ENCODE measurements at regions not wholly inside any gene's neighbourhood (a gene's known extent, or its start where the extent isn't known, plus 50 kb on each side); places are given as distances from the start of the nearest gene placed in this dataset.

DNA sequence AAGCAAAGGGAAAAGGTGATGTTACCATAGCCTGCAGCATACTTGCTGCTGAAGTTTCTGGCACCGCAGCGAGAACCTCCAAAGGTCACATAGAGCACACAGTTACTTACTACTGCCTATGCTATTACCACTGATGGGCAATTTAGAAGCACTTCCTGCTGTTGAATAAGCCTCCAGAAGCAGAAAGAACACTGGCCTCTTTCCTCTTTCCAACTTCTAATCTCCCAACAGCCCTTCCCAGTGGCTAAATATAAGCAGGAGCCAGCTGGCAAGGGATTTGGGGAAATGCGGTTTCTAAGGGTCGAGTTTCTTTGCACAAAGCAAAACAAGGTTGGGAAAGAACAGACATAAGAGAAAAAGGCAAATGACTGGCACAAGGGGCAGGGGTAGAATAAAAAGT, 669.2 kb upstream of the ACO1 start:
- H2BK15ac ChIP-seq (ENCODE audit: low read depth, low read length), result no peak overlapping the region
- H3K36me3 ChIP-seq (ENCODE audit: control insufficient read depth, insufficient read depth, low read length), result no peaks in the 10 kb centered on the region
- intact Hi-C loops (cut with micrococcal nuclease) (no loop called here), dilution Hi-C loops (cut with HindIII; ENCODE audit: low sequenced_read_pairs, unreplicated experiment) (no loop called here), in situ Hi-C loops (cut with MboI; ENCODE audit: low sequenced_read_pairs) (no loop called here)
- no peaks in the 10 kb centered on the region for H4K20me1 ChIP-seq (ENCODE audit: insufficient read depth, low read length)
- DNase-seq (no peak), ATAC-seq (ENCODE audit: low read depth) (no peak)
- no peaks in the 10 kb centered on the region for H3K9me1 ChIP-seq (ENCODE audit: insufficient read depth, low read length)
- no peak overlapping the region for H3K56ac ChIP-seq (ENCODE audit: extremely low read depth, insufficient read depth, low read length)
- no CpG with 5 or more reads among the region's 4 CpGs for WGBS, 2 experiments (ENCODE audit: extremely low coverage in 2 of 2, insufficient read length in 1 of 2)
- H4K5ac ChIP-seq (ENCODE audit: low read depth, low read length), result no peak overlapping the region
- no peak overlapping the region for H2AFZ ChIP-seq (replicated peaks; ENCODE audit: low read length, poor library complexity)
- BruUV-seq (replicated peaks), result no TSS peak
- H3K9me3 ChIP-seq (ENCODE audit: control insufficient read depth, insufficient read depth, low read length), result 0 out of 2 replicates have a peak, but pooled peaks cover 2% of the 10 kb centered on the region
- H3K27me3 ChIP-seq (ENCODE audit: control insufficient read depth, insufficient read depth, low read length), result no peaks in the 10 kb centered on the region
- no peak overlapping the region for H3K14ac ChIP-seq (replicated peaks; ENCODE audit: low read depth, low read length)
- no peak overlapping the region for H2BK120ac ChIP-seq (ENCODE audit: low read depth, low read length)
- CTCF ChIA-PET, result no interaction called here
- POLR2A ChIA-PET (ENCODE audit: unreplicated experiment), result no interaction called here
- H3K4me2 ChIP-seq (ENCODE audit: low read depth, low read length), result no peak overlapping the region
- no peak overlapping the region for H3K27ac ChIP-seq (ENCODE audit: insufficient read depth, low read length)
- H2AK5ac ChIP-seq (ENCODE audit: low read depth, low read length), result no peak overlapping the region
- H3K4me3 ChIP-seq (ENCODE audit: insufficient read depth, low read depth, low read length), result no peak overlapping the region
- H3K9ac ChIP-seq (ENCODE audit: low read depth, low read length), result no peak overlapping the region
- H3K79me1 ChIP-seq (ENCODE audit: low read depth in 1 of 2, low read length in 2 of 2), result no peaks in the 10 kb centered on the region
- no peak overlapping the region for H2AK9ac ChIP-seq (replicated peaks; ENCODE audit: low read depth, low read length, poor library complexity)
- no peak overlapping the region for H3K4ac ChIP-seq (ENCODE audit: low read depth, low read length)
- H2BK5ac ChIP-seq (ENCODE audit: low read depth, low read length, poor library complexity, severe bottlenecking), result no peak overlapping the region
- H3K4me1 ChIP-seq (ENCODE audit: control insufficient read depth, insufficient read depth, low read length), result no peaks in the 10 kb centered on the region
- no peak overlapping the region for H3K23ac ChIP-seq (ENCODE audit: low read depth, low read length)
- no peak overlapping the region for H4K8ac ChIP-seq (ENCODE audit: low read depth in 2 of 2, low read length in 2 of 2)
- no peak overlapping the region for H3K18ac ChIP-seq (ENCODE audit: low read depth, low read length)
- no peak overlapping the region for H2BK20ac ChIP-seq (ENCODE audit: low read depth, low read length)
- no peak overlapping the region for H4K91ac ChIP-seq (ENCODE audit: insufficient read depth, low read depth, low read length)
- TF ChIP-seq MAFK (IDR thresholded peaks at IDR 0.05; ENCODE audit: low read depth, low read length) (no peak), SMC3 (IDR thresholded peaks at IDR 0.05; ENCODE audit: low read depth, low read length) (no peak), MAZ (IDR thresholded peaks at IDR 0.05; ENCODE audit: borderline replicate concordance, low read depth, low read length) (no peak), CEBPB (IDR thresholded peaks at IDR 0.05; ENCODE audit: low read depth, low read length) (no peak), CHD1 (IDR thresholded peaks at IDR 0.05; ENCODE audit: low read depth, low read length) (no peak), FOS (IDR thresholded peaks at IDR 0.05; ENCODE audit: low read depth, low read length) (no peak), RAD21 (IDR thresholded peaks at IDR 0.05; ENCODE audit: low read length) (no peak), RCOR1 (IDR thresholded peaks at IDR 0.05; ENCODE audit: insufficient replicate concordance, low read length) (no peak), RFX5 (IDR thresholded peaks at IDR 0.05; ENCODE audit: low read depth, low read length) (no peak), POLR2A (IDR thresholded peaks at IDR 0.05; ENCODE audit: low read depth, low read length) (no peak), MXI1 (IDR thresholded peaks at IDR 0.05; ENCODE audit: borderline replicate concordance, low read depth, low read length) (no peak), BHLHE40 (IDR thresholded peaks at IDR 0.05; ENCODE audit: low read depth, low read length) (no peak), NFE2L2 (IDR thresholded peaks at IDR 0.05; ENCODE audit: low read depth, low read length) (no peak)
- TF ChIP-seq, protein P1, sequence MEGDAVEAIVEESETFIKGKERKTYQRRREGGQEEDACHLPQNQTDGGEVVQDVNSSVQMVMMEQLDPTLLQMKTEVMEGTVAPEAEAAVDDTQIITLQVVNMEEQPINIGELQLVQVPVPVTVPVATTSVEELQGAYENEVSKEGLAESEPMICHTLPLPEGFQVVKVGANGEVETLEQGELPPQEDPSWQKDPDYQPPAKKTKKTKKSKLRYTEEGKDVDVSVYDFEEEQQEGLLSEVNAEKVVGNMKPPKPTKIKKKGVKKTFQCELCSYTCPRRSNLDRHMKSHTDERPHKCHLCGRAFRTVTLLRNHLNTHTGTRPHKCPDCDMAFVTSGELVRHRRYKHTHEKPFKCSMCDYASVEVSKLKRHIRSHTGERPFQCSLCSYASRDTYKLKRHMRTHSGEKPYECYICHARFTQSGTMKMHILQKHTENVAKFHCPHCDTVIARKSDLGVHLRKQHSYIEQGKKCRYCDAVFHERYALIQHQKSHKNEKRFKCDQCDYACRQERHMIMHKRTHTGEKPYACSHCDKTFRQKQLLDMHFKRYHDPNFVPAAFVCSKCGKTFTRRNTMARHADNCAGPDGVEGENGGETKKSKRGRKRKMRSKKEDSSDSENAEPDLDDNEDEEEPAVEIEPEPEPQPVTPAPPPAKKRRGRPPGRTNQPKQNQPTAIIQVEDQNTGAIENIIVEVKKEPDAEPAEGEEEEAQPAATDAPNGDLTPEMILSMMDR (conservative IDR thresholded peaks at IDR 0.05; ENCODE audit: low read depth, low read length), result no peak
- TF ChIP-seq, protein P2, sequence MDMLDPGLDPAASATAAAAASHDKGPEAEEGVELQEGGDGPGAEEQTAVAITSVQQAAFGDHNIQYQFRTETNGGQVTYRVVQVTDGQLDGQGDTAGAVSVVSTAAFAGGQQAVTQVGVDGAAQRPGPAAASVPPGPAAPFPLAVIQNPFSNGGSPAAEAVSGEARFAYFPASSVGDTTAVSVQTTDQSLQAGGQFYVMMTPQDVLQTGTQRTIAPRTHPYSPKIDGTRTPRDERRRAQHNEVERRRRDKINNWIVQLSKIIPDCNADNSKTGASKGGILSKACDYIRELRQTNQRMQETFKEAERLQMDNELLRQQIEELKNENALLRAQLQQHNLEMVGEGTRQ (IDR thresholded peaks at IDR 0.05; ENCODE audit: low read depth, low read length), result no peak
- TF ChIP-seq, protein P3, sequence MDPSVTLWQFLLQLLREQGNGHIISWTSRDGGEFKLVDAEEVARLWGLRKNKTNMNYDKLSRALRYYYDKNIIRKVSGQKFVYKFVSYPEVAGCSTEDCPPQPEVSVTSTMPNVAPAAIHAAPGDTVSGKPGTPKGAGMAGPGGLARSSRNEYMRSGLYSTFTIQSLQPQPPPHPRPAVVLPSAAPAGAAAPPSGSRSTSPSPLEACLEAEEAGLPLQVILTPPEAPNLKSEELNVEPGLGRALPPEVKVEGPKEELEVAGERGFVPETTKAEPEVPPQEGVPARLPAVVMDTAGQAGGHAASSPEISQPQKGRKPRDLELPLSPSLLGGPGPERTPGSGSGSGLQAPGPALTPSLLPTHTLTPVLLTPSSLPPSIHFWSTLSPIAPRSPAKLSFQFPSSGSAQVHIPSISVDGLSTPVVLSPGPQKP (IDR thresholded peaks at IDR 0.05; ENCODE audit: borderline replicate concordance, low read depth, low read length), result no peak
